ENCODE measurements at regions not wholly inside any gene's neighbourhood (a gene's known extent, or its start where the extent isn't known, plus 50 kb on each side); places are given as distances from the start of the nearest gene placed in this dataset.

DNA sequence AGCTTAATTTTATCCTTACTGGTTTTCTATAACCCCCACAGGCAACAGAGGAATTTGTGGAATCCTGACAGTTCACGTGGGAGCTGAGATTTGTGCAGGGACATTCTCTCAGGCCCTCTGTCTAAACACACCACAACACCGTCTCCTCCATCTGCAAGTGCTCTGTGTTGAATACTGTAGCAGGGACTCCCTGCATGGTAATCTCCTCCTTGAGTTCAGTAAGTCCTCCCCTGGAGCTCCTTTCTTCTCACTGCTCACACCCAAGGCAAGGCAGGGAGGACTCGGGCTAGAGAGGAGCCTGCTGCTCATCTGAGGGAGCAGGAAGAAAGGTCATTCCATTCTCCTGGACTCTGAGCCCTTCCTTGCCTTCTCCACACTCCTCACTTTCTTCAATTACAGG is 348.2 kb downstream of the KCTD12 start:
- intact Hi-C loops (cut with DNase I), result no loop called here
- no peak overlapping the region for H3K27ac ChIP-seq
- no peaks in the 10 kb centered on the region for H3K27me3 ChIP-seq
- H3K4me3 ChIP-seq, result no peak overlapping the region
- DNase-seq (ENCODE audit: low spot score in 2 of 2), result no peak
- TF ChIP-seq, protein P1, sequence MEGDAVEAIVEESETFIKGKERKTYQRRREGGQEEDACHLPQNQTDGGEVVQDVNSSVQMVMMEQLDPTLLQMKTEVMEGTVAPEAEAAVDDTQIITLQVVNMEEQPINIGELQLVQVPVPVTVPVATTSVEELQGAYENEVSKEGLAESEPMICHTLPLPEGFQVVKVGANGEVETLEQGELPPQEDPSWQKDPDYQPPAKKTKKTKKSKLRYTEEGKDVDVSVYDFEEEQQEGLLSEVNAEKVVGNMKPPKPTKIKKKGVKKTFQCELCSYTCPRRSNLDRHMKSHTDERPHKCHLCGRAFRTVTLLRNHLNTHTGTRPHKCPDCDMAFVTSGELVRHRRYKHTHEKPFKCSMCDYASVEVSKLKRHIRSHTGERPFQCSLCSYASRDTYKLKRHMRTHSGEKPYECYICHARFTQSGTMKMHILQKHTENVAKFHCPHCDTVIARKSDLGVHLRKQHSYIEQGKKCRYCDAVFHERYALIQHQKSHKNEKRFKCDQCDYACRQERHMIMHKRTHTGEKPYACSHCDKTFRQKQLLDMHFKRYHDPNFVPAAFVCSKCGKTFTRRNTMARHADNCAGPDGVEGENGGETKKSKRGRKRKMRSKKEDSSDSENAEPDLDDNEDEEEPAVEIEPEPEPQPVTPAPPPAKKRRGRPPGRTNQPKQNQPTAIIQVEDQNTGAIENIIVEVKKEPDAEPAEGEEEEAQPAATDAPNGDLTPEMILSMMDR (IDR thresholded peaks at IDR 0.05), result no peak
- no peaks in the 10 kb centered on the region for H3K36me3 ChIP-seq
- no peaks in the 10 kb centered on the region for H3K4me1 ChIP-seq
- H3K9me3 ChIP-seq, result no peaks in the 10 kb centered on the region

DNA sequence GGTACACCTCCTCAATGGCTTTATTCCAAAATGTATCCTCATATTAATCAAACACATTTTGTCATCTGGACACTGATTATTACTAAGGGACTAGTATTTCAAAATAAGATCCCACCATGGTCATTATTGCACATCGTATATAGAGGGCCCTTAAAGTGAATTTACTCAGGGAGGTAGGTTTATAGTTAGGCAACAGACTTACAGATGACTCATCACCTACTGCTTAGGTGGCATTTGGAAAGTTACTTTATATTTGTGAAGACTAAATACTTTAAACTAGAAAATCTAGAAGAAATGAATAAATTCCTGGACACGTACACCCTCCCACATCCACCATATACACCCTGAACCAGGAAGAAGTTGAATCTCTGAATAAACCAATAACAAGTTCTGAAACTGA is 353.0 kb downstream of the KCTD12 start:
- intact Hi-C loops (cut with DNase I), result no loop called here
- Histone ChIP-seq H3K36me3 (no peaks in the 10 kb centered on the region), H3K27ac (no peak overlapping the region), H3K27me3 (no peaks in the 10 kb centered on the region), H3K4me3 (no peak overlapping the region), H3K4me1 (no peaks in the 10 kb centered on the region), H3K9me3 (no peaks in the 10 kb centered on the region)
- DNase-seq (ENCODE audit: low spot score in 2 of 2), result no peak
- TF ChIP-seq, protein P1 (IDR thresholded peaks at IDR 0.05), result no peak

DNA sequence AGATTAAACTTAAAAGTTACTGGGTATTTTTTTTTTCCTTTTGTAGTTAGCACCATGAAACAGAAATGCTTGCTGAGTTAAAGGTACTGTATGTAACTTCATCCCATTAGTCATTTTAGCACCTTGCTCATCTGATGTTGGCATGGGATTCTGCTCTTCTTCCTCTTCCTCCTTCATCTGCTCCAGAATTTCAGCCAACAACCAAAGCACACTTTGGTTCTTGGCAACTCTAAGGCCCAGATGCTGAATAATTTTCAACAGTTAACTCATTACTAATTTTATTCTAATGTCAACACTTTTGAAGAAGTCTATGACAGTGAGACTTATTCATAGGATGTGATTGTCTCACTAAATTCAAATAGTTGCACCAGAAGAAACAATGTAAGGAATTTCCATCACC is 359.2 kb downstream of the KCTD12 start:
- intact Hi-C loops (cut with DNase I), result no loop called here
- Histone ChIP-seq H3K4me3 (no peak overlapping the region), H3K27me3 (no peaks in the 10 kb centered on the region), H3K27ac (no peak overlapping the region), H3K9me3 (no peaks in the 10 kb centered on the region), H3K4me1 (no peaks in the 10 kb centered on the region), H3K36me3 (no peaks in the 10 kb centered on the region)
- DNase-seq (ENCODE audit: low spot score in 2 of 2), result no peak
- TF ChIP-seq, protein P1 (IDR thresholded peaks at IDR 0.05), result no peak

DNA sequence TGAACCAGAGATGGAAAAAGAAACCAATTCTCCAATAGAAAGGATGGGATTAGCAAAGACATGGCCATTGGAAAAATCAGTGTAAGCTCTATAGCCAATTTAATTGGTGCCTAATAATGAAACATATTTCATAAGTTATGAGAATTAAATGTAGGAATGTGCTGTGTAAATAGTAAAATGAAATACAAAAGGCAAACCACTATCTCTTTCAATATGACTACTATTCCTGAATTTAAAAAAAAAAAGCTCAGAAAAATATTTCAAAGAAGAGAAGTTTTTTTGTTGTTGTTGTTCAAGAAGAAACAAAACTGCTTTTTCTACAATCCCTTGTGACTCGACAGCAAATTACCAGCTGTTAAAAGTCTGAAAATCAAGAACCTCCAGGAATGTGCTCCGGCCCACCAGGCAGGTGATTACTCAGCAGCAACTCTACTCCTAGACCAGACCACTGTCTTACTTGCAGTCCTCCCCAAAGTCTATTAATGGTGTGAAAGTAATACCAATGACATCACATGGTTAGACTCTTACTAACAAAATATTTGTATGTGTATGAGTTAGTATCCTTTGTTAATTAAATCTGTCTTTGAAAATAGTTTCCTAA is 362.4 kb downstream of the KCTD12 start:
- H3K27me3 ChIP-seq, result no peaks in the 10 kb centered on the region

DNA sequence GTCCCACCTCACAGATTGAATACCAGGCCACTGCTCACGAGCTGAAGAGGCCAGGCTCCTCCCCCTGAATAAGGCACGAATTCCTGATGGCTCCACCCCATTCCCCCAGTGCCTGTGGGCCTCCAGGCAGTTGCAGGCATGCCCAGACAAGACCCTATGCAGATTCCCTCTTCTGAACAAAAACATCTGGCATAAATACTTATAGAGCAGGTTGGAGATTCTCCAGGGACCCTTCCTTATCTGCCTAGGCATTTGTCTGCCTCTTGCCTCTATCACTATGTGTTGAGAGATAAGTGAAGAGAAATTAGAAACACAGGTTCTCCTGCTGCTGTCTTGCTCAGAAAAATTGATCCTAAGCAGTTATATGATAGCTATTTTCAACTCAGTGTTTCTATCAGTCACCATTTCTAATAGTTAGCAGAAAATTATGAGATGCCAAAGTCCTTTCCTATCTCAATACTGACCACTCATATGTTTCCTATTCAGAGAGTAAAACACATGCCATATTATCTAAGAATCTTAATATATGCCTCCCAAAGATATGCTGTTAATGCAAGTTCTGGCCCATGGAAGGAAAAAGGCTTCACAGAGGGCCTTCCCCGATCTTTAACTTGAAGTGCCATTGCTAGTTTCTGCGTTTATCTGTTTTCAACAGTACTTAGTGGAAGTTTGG is 364.0 kb downstream of the KCTD12 start:
- intact Hi-C loops (cut with DNase I), result no loop called here
- DNase-seq (ENCODE audit: low spot score in 2 of 2), result no peak
- TF ChIP-seq, protein P1 (IDR thresholded peaks at IDR 0.05), result no peak
- Histone ChIP-seq H3K27ac (no peak overlapping the region), H3K9me3 (no peaks in the 10 kb centered on the region), H3K27me3 (no peaks in the 10 kb centered on the region), H3K36me3 (no peaks in the 10 kb centered on the region), H3K4me3 (no peak overlapping the region), H3K4me1 (peaks cover 0 to 4% of the 10 kb centered on the region in 2 donors)

More for the DNA sequence above, 362.4 kb downstream of the KCTD12 start:
- Histone ChIP-seq H3K36me3 (no peaks in the 10 kb centered on the region), H3K4me3 (no peak overlapping the region), H3K27ac (no peak overlapping the region), H3K9me3 (no peaks in the 10 kb centered on the region), H3K4me1 (no peaks in the 10 kb centered on the region)
- TF ChIP-seq, protein P1 (IDR thresholded peaks at IDR 0.05), result no peak
- intact Hi-C loops (cut with DNase I), result no loop called here
- DNase-seq (ENCODE audit: low spot score in 2 of 2), result no peak

Data from ascending aorta (tissue), 2 donors.